COR-L47 (cell line): ENCODE measurements at regions not wholly inside any gene's neighbourhood (a gene's known extent, or its start where the extent isn't known, plus 50 kb on each side); places are given as distances from the start of the nearest gene placed in this dataset.
A peak's percentile ranks its signal among the peaks of the same experiment; 100 is the strongest.

Experiments
- DNase-seq: peaks from one replicate; lab custom pipeline; 2025; lab: John Stamatoyannopoulos, UW

DNA sequence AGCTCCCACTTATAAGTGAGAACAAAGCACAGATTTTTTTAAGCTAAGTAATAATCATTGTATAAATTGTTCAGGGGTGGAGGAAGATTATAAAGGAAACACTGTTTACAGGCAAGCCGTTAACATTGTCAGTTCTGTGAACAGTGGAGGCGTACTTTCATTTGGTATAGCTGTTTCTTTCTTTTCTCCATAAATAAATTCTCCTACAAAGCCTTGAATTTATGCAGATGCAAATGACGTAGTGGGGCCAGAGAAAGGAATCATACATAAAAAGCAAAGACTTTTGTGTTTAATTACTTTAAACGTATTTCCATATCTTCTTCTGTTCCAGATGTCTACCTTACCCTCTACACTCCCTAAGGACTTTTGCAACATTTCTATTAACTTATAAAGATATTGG, 914.9 kb downstream of the ZPLD1 start:
- DNase-seq: no peak

GRCh38 chr3:103365467-103365866, 930.7 kb downstream of the ZPLD1 start:
- no peak for DNase-seq

DNA sequence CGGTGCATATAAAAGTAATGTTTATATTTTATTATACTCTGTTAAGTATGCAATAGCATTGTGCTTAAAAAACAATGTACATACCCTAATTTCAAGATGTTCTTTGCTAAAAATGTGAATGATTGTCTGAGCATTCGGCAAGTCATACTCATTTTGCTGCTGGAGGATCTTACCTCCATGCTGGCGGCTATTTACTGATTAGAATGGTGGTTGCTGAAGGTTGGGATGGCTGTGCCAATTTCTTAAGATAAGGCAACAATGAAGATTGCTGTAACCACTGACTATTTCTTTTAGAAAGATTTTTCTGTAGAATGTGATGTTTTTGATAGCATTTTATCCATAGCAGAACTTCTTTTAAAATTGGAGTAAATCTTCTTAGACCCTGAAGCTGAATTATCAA, 932.7 kb downstream of the ZPLD1 start:
- DNase-seq: no peak

- no peak for DNase-seq
Observed at GRCh38 chr3:103371411-103371810, 936.6 kb downstream of the ZPLD1 start.

DNA sequence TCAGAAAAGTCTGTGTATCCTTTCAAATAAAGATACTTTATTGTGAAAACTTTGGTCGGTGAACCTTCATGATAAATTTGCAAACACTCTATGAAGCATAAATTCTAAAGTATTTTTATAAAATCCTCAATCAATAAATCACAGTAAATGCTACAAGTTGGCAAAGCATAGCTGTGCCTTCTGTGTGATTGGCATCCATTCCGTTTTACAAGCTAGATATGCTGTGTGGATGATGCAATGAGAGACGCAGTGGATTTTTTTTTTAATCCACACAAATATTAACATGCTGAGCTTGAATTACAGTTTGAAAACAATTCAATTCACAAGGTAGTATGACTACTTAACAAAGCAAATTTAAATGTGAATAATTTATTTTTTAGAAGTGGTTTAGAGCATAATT, 937.2 kb downstream of the ZPLD1 start:
- no peak for DNase-seq

- DNase-seq: no peak
Observed at GRCh38 chr3:103380391-103380790, 945.6 kb downstream of the ZPLD1 start.

- no peak for DNase-seq
Observed at GRCh38 chr3:103381296-103382079, 946.7 kb downstream of the ZPLD1 start.

GRCh38 chr3:103385961-103386656, 951.3 kb downstream of the ZPLD1 start:
- no peak for DNase-seq

DNA sequence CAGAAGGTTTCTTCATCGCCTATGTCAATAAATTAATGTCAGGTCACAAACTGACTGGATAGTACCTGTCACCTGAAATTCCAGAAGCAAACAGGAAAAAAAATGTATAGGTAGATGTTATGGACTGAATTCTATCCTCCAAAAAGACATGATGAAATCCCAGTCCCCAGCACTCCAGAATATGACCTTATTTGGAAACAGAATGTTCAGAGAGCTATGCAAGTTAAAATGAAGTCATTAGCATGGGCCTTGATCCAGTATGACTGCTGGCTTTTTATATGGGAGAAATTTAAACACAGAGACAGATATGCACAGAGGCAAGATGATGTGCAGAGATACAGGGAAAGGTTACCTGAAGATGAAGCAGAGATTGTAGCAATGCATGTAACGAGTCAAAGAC, 953.4 kb downstream of the ZPLD1 start:
- no peak for DNase-seq

GRCh38 chr3:103389356-103389755, 954.5 kb downstream of the ZPLD1 start:
- DNase-seq: no peak

GRCh38 chr3:103393395-103394186, 958.8 kb downstream of the ZPLD1 start:
- DNase-seq: no peak

DNA sequence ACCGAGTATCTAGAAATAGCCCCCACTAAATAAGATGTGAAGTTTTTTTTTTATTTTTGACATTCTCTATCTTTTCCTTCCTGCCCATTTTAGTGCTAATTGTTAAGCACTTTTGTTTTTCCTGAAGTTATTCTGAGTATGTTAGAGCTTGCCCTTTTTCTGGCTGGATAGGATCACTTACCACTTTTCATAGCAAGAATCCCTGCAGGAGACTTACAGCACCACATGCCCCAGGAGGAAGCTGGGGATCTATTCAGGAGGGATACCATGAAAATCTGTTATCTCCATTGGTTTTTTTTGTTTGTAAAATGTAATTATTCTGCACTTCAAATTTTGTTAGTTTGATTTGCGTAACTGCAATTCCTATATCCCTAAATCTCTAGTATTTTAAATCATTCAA, 968.4 kb downstream of the ZPLD1 start:
- DNase-seq: no peak

DNA sequence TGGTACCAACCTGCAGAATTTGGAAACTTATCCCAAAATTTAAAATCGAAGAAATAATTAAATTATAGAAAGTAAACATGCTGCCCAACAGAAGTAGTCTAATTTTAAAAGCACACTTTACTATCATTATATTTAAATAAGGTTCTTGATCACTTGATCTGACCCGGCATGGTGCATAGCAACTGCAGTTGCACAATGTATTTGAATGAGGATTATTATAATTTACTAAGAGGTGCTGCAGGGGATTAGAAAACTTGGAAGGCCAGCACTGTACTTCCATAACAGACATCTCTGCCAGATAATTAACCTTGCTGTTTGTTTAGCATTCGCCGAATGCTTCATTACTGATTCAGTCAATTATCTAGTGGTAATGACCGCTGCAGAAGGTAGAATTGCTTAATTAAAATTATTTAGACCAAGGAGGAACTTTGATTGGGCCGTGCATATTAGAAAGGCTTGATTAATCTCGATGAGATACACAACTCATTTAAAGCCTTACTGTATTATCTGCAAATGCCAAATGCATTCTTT, 971.6 kb downstream of the ZPLD1 start:
- DNase-seq: peak; percentile 75

DNA sequence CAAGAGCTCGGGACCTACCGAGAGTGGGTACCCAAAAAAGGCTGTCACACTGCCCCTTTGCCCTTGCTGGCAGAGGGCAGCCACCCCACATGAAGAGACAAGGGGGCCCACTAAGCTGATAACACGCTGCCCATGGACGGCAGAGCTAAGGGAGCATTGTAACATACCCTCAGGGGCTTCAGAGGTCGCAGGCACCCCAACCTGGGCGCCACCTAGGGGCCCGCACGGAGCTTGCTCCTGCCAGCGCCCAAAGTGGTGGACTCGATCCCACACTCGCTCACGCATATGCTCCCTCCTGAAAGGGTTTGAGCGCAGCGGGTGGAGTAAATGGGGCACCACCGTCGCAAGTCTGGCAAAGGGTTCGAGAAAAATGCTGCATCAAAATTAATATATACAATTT, 975.4 kb downstream of the ZPLD1 start:
- no peak for DNase-seq

DNA sequence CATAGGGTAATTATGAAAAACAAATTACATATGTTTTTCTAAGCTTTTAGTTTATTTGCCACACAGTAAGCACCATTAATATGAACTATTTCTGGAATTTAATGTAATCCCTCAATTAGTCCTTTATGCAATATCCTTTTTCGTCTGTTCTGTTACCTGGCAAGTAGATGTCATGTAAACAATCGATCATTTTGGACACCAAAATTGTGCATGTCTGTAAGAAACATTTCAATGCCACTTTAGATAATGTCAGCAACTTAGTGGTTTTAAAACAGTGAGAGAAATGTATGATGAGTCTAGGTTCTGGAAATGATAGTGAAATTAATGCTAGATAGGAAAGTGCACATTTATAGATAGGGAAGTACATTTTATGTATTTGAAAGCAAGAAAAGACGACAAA, 986.6 kb downstream of the ZPLD1 start:
- no peak for DNase-seq

GRCh38 chr3:103437883-103438282, 1003.1 kb downstream of the ZPLD1 start:
- no peak for DNase-seq

GRCh38 chr3:103440539-103441203, 1005.9 kb downstream of the ZPLD1 start:
- no peak for DNase-seq

DNA sequence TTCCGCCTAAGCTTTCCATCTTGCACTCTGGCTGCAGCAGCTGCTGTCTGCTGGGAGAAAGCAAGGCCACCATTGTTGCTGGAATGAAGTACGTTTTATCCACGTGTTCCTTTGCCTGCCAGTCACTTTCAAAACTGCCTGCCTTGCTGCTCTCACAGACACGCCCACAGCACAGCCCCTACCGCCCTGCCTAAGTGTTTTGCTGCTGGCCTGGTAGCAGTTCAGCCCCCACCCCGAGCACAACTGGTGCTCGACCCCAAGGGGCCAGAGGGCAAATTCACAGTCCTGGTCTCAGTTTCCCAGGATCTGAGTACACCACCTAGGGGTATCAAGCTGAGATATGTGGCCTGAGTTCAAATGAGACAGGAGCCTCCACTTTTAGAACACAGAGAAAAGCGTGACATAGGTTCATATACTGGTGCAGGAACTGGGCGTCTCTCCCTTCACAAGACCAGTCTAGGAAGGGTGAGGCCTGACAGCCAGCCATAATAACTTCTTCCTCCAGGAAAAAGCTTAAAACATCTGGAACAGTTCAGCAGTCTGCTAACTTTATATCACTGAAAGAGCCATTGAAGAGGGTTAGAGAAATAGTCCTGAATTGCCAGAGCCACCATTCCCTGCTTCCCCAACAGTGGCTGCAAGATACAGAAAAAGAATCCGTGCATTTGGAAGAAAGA, 1012.3 kb downstream of the ZPLD1 start:
- no peak for DNase-seq

DNA sequence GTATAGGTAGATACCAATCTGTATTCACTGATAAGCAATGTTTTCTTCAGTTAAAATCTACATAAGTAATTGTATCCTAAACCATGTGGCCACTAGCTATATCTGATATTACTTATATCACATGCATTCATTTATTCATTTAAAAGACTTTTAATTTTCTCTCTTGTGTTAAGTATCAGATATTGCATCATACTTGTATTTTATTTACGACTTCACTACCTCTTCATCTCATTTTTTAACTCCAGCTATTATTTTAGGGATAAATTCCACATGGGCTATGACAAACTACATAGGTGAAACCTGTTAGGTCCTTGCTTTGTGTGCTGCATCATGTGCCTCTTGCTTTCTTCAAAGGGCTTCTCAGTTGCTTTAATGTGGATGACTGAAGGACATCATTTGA, 1018.3 kb downstream of the ZPLD1 start:
- no peak for DNase-seq

- no peak for DNase-seq
Observed at GRCh38 chr3:103459815-103460214, 1025.0 kb downstream of the ZPLD1 start.

GRCh38 chr3:103470498-103470897, 1035.7 kb downstream of the ZPLD1 start:
- DNase-seq: no peak
